Heart left ventricle (tissue), 13 donors: ENCODE measurements at regions not wholly inside any gene's neighbourhood (a gene's known extent, or its start where the extent isn't known, plus 50 kb on each side); places are given as distances from the start of the nearest gene placed in this dataset.
A peak's percentile ranks its signal among the peaks of the same experiment; 100 is the strongest.

Source experiments
- POLR2A ChIP-seq, 2 donors: fragments of 450-650 bp; IDR thresholded peaks; one replicate each; pipeline ENCODE4 v1.6.1; 2017; ENCODE audit warnings: antibody characterized with exemption in 2 of 2, mild to moderate bottlenecking in 2 of 2, moderate library complexity in 2 of 2
- TF ChIP-seq, protein P1 (sequence below), 12 donors: fragments of 200-600 bp; sonication (generic) in 4 of 12; IDR thresholded peaks; one replicate each; pipeline versions ENCODE4 v1.5.0 to v1.8.0; 2018 to 2022; ENCODE audit warnings: antibody characterized with exemption in 12 of 12, mild to moderate bottlenecking in 5 of 12
- donor health status: ischemic (EF 13 %, LVEDD 7.1; RV severe dilation, severe dysfunction).
- donor health status: DM: no; HTN: yes; CAD: no.
- donor health status: DM: no; HTN: no; CAD: no.
- donor health status: ischemic (EF 25% LVEDD 6.9; RV normal size, moderate dysfunction).
- donor health status: ischemic (EF 25% LVEDD 5.7; RV mildly dilated, moderate dysfunction).
- donor health status: ischemic (EF 35%, LVEDD 5.7; RV mildly dilated, moderate dysfunction).
- donor health status: nonischemic (EF 11% LVEDD 7.7; RV severe dilation, severe dysfunction).
- donor health status: DM: yes; HTN: yes; CAD: no.
- donor health status: PGD.
- donor health status: ischemic (EF 29% LVEDD 5.4; RV normal size, mild dysfunction).
- donor health status: nonischemic (EF 23%, LVEDD 6.1; RV moderate dilation, normal function).

GRCh38 chr12:107912421-107913004 is 138.0 kb downstream of the ASCL4 start:
- TF ChIP-seq, protein P1, sequence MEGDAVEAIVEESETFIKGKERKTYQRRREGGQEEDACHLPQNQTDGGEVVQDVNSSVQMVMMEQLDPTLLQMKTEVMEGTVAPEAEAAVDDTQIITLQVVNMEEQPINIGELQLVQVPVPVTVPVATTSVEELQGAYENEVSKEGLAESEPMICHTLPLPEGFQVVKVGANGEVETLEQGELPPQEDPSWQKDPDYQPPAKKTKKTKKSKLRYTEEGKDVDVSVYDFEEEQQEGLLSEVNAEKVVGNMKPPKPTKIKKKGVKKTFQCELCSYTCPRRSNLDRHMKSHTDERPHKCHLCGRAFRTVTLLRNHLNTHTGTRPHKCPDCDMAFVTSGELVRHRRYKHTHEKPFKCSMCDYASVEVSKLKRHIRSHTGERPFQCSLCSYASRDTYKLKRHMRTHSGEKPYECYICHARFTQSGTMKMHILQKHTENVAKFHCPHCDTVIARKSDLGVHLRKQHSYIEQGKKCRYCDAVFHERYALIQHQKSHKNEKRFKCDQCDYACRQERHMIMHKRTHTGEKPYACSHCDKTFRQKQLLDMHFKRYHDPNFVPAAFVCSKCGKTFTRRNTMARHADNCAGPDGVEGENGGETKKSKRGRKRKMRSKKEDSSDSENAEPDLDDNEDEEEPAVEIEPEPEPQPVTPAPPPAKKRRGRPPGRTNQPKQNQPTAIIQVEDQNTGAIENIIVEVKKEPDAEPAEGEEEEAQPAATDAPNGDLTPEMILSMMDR (IDR thresholded peaks at IDR 0.05) = peak in 11 of 12 donors; percentile 20 to 74 (median 40)
- TF ChIP-seq POLR2A (IDR thresholded peaks at IDR 0.05) = no peak
